ENCODE measurements at regions not wholly inside any gene's neighbourhood (a gene's known extent, or its start where the extent isn't known, plus 50 kb on each side); places are given as distances from the start of the nearest gene placed in this dataset.

- Histone ChIP-seq H3K9me3 (ENCODE audit: control insufficient read depth, low read length) (no peaks in the 10 kb centered on the region), H3K4me1 (no peaks in the 10 kb centered on the region), H3K79me2 (no peaks in the 10 kb centered on the region), H3K4me3 (ENCODE audit: low read depth, low read length) (no peak overlapping the region), H3K4me2 (ENCODE audit: low read length) (no peak overlapping the region), H3K9ac (no peak overlapping the region), H3K36me3 (ENCODE audit: control insufficient read depth, insufficient read depth, low read length) (no peaks in the 10 kb centered on the region), H3K27me3 (ENCODE audit: control insufficient read depth, insufficient read depth, low read length) (no peaks in the 10 kb centered on the region), H3K27ac (no peak overlapping the region), H2AFZ (no peak overlapping the region)
- no peak for TF ChIP-seq CTCF (IDR thresholded peaks at IDR 0.05)
These were observed 391.3 kb upstream of the ERCC4 start for GRCh38 chr16:13528691-13529090.

GRCh38 chr16:13529193-13529982 lies 390.6 kb upstream of the ERCC4 start:
- H3K9me3 ChIP-seq (ENCODE audit: control insufficient read depth, low read length), result no peaks in the 10 kb centered on the region
- no peak overlapping the region for H3K4me3 ChIP-seq (ENCODE audit: low read depth, low read length)
- no peak overlapping the region for H2AFZ ChIP-seq
- no peaks in the 10 kb centered on the region for H3K79me2 ChIP-seq
- H3K4me1 ChIP-seq, result no peaks in the 10 kb centered on the region
- H3K4me2 ChIP-seq (ENCODE audit: low read length), result no peak overlapping the region
- H3K36me3 ChIP-seq (ENCODE audit: control insufficient read depth, insufficient read depth, low read length), result no peaks in the 10 kb centered on the region
- no peak overlapping the region for H3K9ac ChIP-seq
- H3K27ac ChIP-seq, result no peak overlapping the region
- no peak for TF ChIP-seq CTCF (IDR thresholded peaks at IDR 0.05)
- H3K27me3 ChIP-seq (ENCODE audit: control insufficient read depth, insufficient read depth, low read length), result no peaks in the 10 kb centered on the region

- H3K9me3 ChIP-seq (ENCODE audit: control insufficient read depth, low read length), result no peaks in the 10 kb centered on the region
- no peak for TF ChIP-seq CTCF (IDR thresholded peaks at IDR 0.05)
These were observed 379.2 kb upstream of the ERCC4 start for GRCh38 chr16:13540771-13541170.

GRCh38 chr16:13542284-13542683 lies 377.7 kb upstream of the ERCC4 start:
- Histone ChIP-seq H3K9me3 (ENCODE audit: control insufficient read depth, low read length) (no peaks in the 10 kb centered on the region), H2AFZ (no peak overlapping the region), H3K9ac (no peak overlapping the region), H3K4me2 (ENCODE audit: low read length) (no peak overlapping the region), H3K4me3 (ENCODE audit: low read depth, low read length) (no peak overlapping the region), H3K36me3 (ENCODE audit: control insufficient read depth, insufficient read depth, low read length) (no peaks in the 10 kb centered on the region), H3K4me1 (no peaks in the 10 kb centered on the region), H3K79me2 (no peaks in the 10 kb centered on the region), H3K27me3 (ENCODE audit: control insufficient read depth, insufficient read depth, low read length) (no peaks in the 10 kb centered on the region), H3K27ac (no peak overlapping the region)
- TF ChIP-seq CTCF (IDR thresholded peaks at IDR 0.05), result no peak

More at GRCh38 chr16:13540771-13541170, 379.2 kb upstream of the ERCC4 start:
- Histone ChIP-seq H3K4me1 (no peaks in the 10 kb centered on the region), H2AFZ (no peak overlapping the region), H3K9ac (no peak overlapping the region), H3K4me2 (ENCODE audit: low read length) (no peak overlapping the region), H3K27ac (no peak overlapping the region), H3K36me3 (ENCODE audit: control insufficient read depth, insufficient read depth, low read length) (no peaks in the 10 kb centered on the region), H3K79me2 (no peaks in the 10 kb centered on the region), H3K4me3 (ENCODE audit: low read depth, low read length) (no peak overlapping the region), H3K27me3 (ENCODE audit: control insufficient read depth, insufficient read depth, low read length) (no peaks in the 10 kb centered on the region)

GRCh38 chr16:13543850-13544249 lies 376.1 kb upstream of the ERCC4 start:
- H3K4me1 ChIP-seq, result no peaks in the 10 kb centered on the region
- H3K9me3 ChIP-seq (ENCODE audit: control insufficient read depth, low read length), result no peaks in the 10 kb centered on the region
- no peaks in the 10 kb centered on the region for H3K36me3 ChIP-seq (ENCODE audit: control insufficient read depth, insufficient read depth, low read length)
- H3K79me2 ChIP-seq, result no peaks in the 10 kb centered on the region
- no peak overlapping the region for H3K9ac ChIP-seq
- H3K4me3 ChIP-seq (ENCODE audit: low read depth, low read length), result no peak overlapping the region
- no peak for TF ChIP-seq CTCF (IDR thresholded peaks at IDR 0.05)
- H3K4me2 ChIP-seq (ENCODE audit: low read length), result no peak overlapping the region
- no peak overlapping the region for H3K27ac ChIP-seq
- H3K27me3 ChIP-seq (ENCODE audit: control insufficient read depth, insufficient read depth, low read length), result no peaks in the 10 kb centered on the region
- H2AFZ ChIP-seq, result no peak overlapping the region
